GM18909 (cell line): ENCODE measurements at regions not wholly inside any gene's neighbourhood (a gene's known extent, or its start where the extent isn't known, plus 50 kb on each side); places are given as distances from the start of the nearest gene placed in this dataset.
"Not testable (repeated sequence)": the region's sequence is repeated elsewhere in the genome, so short reads cannot be mapped to it uniquely, and the experiment has no call there.

Experiments
- ATAC-seq: cut with Tn5 transposase; IDR thresholded peaks from one replicate; pipeline ENCODE4 v1.9.1; 2021; ENCODE audit warnings: mild to moderate bottlenecking; ENCODE audit not compliant: unreplicated experiment, poor library complexity

- no peak for ATAC-seq
These were observed 108.4 kb upstream of the ATXN3L start for GRCh38 chrX:13428053-13428786.

DNA sequence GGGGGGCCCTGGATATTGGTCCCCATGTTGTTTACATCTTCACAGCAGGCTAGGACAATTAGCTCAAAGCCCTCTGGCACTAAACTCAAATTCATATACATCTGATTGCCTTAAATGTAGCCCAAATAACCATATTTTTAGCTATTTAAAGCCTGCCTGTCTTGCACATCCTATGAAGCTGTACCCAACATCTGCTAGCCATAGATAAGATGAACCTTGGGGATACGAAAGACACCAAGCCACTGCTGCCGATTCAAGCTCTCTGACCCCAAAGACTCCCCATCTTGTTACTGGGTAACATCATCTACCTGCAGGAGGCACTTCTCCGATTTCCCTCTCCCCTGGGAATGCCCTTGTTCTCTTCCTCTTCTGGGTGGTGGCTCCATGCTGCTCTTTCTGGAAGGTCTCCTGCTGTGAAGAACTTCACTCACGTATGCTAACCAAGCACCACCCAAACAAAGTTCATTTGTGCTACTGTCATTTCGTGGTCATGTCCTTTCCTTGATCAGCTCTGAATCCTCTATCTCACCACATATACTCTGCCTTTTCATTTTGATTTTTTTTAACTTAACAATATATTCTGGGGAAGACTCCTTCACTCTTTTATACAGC is 107.7 kb upstream of the ATXN3L start:
- no peak for ATAC-seq

GRCh38 chrX:13420545-13421183 is 100.8 kb upstream of the ATXN3L start:
- no peak for ATAC-seq

DNA sequence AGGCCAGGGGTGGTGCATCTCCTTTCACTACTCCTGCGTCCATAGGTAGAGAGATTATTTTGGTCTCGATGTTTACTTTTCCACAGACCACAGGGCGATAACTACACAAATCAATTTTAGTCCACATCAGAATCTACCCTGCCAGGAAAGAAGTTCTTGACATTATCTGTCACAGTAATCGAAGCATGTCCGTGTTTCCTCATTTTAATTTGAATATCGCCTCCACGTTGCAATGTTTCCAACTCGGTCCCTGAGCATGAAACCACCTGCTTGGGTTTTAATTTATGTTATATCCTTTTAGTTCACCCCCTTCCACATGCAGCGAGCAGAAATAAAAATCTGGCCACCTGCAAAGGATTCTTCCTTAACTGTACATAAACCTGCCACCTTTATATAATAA is 100.1 kb upstream of the ATXN3L start:
- no peak for ATAC-seq

DNA sequence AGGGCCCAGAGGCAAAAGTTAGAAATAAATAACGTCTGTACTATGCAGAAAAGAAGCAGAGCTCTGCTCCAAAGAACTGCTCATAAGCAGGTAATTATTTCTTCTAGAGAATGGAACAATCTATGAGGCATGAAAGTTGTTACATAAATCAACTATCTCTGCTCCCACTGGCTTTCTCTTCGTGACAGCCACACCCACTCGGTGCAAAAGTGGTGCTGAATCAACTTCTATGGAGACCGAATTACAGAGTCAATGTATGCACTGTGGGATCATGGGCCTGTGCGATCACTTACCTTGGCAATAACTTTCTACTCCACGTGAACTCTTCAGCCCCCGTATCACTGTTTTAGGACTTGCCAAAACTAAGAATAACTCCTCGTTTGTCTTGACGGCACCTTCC is 99.4 kb upstream of the ATXN3L start:
- ATAC-seq: no peak

DNA sequence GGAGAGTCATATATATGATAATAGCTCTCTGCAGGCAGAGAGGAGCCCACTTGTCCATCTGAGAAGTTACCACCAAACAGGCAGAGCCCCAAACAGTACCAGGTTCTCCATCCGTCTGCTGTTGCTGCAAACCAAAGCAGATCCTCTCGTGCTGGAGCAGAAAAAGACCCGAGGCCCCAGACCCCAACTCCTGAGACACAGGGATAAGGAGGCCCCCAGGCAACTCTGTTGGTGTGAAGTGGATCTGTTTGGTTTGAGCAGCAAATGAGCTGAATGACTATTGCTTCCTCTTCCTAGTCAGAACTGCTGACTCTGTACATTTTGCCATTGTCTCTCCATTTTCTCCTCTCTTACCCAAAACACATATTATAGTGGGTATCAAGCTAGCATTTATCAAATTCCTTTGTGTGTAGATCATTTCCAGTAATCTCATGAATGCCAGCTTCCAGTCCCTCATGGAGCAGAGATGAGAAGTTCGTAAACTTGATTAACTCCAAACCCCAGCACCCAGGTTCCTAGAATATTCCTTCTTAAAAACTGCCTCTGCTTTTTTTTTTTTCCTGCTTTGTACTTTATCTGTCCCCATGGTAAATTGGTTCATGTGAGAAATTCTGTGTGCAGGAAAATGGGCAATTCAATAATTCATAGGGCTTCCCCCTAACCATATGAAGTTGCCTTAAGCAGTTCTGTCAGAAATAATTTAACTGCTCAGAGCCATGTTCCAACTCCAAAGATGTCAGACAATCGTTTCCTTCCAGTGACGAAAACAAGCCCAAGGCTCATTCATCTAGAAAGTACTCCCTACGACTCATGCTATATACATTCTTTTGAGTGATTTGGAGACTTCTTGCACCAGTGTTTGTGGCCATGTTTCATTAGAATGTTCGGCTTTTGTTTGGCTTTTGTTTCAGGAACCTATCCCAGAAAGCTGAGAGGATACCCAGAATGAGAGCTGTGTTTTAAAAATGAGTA is 98.6 kb upstream of the ATXN3L start:
- ATAC-seq: no peak

DNA sequence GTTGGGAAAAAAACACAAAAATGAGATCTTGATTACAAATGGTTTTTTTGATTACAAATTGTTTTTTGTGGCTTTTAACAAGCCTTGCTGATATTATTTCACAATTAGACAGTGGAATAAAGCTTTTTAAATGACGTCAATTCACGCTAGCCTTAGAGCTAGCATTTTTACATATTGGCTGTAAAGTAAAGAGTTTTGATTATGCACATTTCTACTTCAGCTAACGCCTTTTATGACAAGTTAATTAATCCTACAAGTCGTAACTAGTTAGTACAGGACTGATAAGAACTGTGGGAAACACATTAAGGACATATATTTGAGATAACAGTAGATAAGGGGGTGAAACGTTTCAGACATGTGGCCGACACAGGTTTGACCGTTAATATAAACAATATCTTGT is 95.7 kb upstream of the ATXN3L start:
- no peak for ATAC-seq

DNA sequence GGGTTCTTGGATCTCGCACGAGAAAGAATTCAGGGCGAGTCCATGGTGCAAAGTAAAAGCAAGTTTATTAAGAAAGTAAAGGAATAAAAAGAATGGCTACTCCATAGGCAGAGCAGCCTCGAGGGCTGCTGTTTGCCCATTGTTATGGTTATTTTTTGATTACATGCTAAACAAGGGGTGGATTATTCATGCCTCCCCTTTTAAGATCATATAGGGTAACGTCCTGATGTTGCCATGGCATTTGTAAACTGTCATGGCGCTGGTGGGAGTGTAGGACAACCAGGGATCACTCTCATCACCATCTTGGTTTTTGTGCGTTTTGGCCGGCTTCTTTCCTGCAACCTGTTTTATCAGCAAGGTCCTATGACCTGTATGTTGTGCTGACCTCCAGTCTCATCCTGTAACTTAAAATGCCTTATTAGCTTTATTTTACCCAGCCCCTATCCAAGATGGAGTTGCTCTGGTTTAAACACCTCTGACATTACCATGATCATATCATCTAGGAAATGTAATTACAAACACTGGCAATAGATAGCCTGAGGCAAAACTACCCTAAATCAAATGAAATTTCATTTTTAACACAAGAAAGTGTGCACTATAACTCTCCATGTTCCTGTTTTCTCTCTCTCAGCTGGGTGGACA is 94.3 kb upstream of the ATXN3L start:
- ATAC-seq: no peak

DNA sequence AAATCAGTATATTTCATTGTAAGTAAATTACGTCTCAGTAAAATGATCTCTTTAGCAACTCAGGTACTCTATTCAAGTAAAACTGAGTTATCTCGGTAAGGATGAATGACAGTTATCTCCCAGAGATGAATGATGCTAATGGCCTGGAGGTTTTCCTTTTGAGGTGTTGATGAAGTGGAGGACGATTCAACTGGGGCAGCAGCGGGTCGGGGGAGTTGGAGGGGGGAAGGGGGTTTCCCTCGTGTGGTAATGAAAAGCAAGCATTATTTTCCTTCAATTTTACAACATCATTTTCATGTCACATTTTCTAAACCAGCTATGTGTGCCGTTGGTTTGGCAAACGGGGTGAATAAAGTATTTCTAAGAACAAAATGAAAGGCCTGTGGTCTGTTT is 92.4 kb upstream of the ATXN3L start:
- no peak for ATAC-seq

- no peak for ATAC-seq
These were observed 91.8 kb upstream of the ATXN3L start for GRCh38 chrX:13411496-13412207.

DNA sequence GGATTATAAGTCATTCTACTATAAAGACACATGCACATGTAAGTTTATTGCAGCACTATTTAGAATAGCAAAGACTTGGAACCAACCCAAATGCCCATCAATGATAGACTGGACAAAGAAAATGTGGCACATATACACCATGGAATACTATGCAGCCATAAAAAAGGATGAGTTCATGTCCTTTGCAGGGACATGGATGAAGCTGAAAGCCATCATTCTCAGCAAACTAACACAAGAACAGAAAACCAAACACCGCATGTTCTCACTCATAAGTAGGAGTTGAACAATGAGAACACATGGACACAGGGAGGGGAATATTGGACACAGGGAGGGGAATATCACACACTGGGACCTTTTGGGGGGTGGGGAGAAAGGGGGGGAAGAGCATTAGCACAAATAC is 88.7 kb upstream of the ATXN3L start:
- ATAC-seq: not testable (repeated sequence)

GRCh38 chrX:13404777-13405176 is 84.9 kb upstream of the ATXN3L start:
- ATAC-seq: not testable (repeated sequence)

DNA sequence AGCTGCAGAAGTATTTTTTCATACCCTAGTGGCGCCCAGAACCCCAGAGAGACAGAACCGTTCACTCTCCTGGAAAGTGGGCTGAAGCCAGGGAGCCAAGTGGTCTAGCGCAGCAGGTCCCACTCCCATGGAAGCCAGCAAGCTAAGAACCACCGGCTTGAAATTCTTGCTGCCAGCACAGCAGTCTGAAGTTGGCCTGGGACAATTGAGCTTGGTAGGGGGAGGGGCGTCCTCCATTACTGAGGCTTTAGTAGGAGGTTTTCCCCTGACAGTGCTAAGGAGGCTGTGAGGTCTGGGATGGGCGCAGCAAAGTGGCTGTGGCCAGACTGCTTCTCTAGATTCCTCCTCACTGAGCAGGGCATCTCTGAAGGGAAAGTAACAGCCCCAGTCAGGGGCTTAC is 84.5 kb upstream of the ATXN3L start:
- no peak for ATAC-seq

GRCh38 chrX:13401724-13402123 is 81.9 kb upstream of the ATXN3L start:
- ATAC-seq: peak; percentile 53

- ATAC-seq: no peak
These were observed 79.0 kb upstream of the ATXN3L start for GRCh38 chrX:13398839-13399238.

GRCh38 chrX:13397878-13398818 is 78.3 kb upstream of the ATXN3L start:
- no peak for ATAC-seq

DNA sequence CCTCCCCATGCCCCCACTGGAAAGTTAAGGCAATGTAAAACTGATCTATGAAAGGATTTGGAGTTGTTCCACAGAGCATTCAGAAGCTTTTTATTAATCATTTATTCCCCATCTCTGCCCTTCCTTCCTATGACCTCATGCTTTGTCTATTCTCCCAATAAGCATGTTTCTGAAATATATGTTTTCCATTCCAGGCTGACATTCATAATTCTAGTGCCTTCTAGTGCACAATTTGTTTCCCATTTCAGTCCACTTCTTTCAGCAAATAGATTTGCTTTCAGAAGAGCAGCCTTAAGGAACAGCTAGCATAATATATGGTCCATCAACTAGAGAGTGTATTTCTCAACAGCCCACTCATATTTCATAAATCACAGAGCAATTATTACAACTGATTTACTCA is 77.1 kb upstream of the ATXN3L start:
- ATAC-seq: no peak

DNA sequence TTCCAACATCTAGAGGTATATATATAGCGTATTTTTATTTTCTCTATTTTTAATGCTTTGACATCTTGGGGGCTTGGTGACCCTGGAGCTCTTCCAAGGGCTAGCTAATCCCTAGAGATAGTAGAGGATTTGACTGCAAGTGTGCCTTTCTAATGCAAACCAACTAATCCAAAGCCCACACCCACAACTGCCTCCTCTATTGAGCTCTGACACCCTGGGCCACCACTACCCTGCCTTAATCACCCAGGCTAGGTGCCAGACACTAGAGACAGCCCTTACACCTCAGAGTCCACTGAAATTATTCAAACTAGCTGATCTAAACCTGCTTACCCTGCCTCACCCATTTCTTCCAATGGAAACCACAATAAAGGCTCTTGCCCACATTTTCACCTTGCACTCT is 69.6 kb upstream of the ATXN3L start:
- ATAC-seq: no peak
